Adrenal gland (tissue), 9 donors: ENCODE measurements at regions not wholly inside any gene's neighbourhood (a gene's known extent, or its start where the extent isn't known, plus 50 kb on each side); places are given as distances from the start of the nearest gene placed in this dataset.

Experiments
- DNase-seq, 7 donors: peaks; one replicate each; pipeline ENCODE4 v3.0.0-alpha.2; 2019 to 2020
- H3K27ac ChIP-seq, 5 donors: fragments of 200-600 bp; sonication (generic) in 4 of 5; 1 replicate in 3 of 5; 2 replicates in 2 of 5; pipeline versions ENCODE4 v1.5.1 to v1.8.0; 2016 to 2020; ENCODE audit warnings: mild to moderate bottlenecking in 1 of 5
- H3K27me3 ChIP-seq: fragments of 200-600 bp; 2 replicates; pipeline ENCODE4 v1.8.0; 2021
- H3K36me3 ChIP-seq, 2 donors: fragments of 200-600 bp; replicated peaks in 1 of 2; 1 replicate in 1 of 2; 2 replicates in 1 of 2; pipeline versions ENCODE4 v1.5.1 to v1.8.0; 2018 to 2022
- H3K4me1 ChIP-seq, 2 donors: fragments of 200-600 bp; replicated peaks in 1 of 2; 1 replicate in 1 of 2; 2 replicates in 1 of 2; pipeline versions ENCODE4 v1.5.1 to v1.8.0; 2018 to 2021
- H3K4me3 ChIP-seq, 4 donors: fragments of 200-600 bp; sonication (generic) in 3 of 4; one replicate each; pipeline ENCODE4 v1.5.1; 2016 to 2018
- H3K9me3 ChIP-seq, 3 donors: fragments of 200-600 bp; sonication (generic) in 1 of 3; replicated peaks in 1 of 3; 1 replicate in 2 of 3; 2 replicates in 1 of 3; pipeline versions ENCODE4 v1.5.1 to v1.8.0; 2016 to 2021
- CTCF ChIP-seq, 6 experiments: fragments of 450-650 bp in 4 of 6; fragments of 200-600 bp in 2 of 6; sonication (generic) in 1 of 6; IDR thresholded peaks; 1 replicate in 5 of 6; 2 replicates in 1 of 6; pipeline versions ENCODE4 v1.5.1 to v1.8.0; 2016 to 2021; ENCODE audit warnings: antibody characterized with exemption in 6 of 6, mild to moderate bottlenecking in 2 of 6, moderate library complexity in 1 of 6
- POLR2A ChIP-seq, 2 donors: fragments of 450-650 bp; IDR thresholded peaks; one replicate each; pipeline ENCODE4 v1.6.1; 2017; ENCODE audit warnings: antibody characterized with exemption in 2 of 2, mild to moderate bottlenecking in 2 of 2, moderate library complexity in 1 of 2
- WGBS, 4 donors: extraction: QIAGEN DNeasy Blood & Tissue Kit in 2 of 4; methylation state at CpG; one replicate each; pipeline versions ENCODE4 v1.1.5 to v1.1.7; 2013 to 2017; 5-methylcytosine and 5-hydroxymethylcytosine counted together
- intact Hi-C, 2 donors: fragments of 100-400 bp; cut with DNase I; formaldehyde crosslinking; loops; one replicate each; pipeline versions ENCODE4 v1.14.1 to v1.15.0; 2022 to 2023
- donor health status: healthy with polysubstance abuse.
- donor health status: Bipolar disorder and iron deficiency.
- donor health status: DM: yes; HTN: yes; CAD: no.
- donor health status: DM: no; HTN: no; CAD: no.
- donor health status: DM: no; HTN: no; CAD: no.

- Histone ChIP-seq H3K27me3 (no peaks in the 10 kb centered on the region), H3K36me3 (no peaks in the 10 kb centered on the region), H3K4me3 (no peak overlapping the region), H3K27ac (no peak overlapping the region), H3K4me1 (no peaks in the 10 kb centered on the region), H3K9me3 (peaks cover 0 to 4% (median 0%) of the 10 kb centered on the region in 3 donors)
- intact Hi-C loops: no loop called here
- DNase-seq: no peak
- 47 to 62% (median 57%) methylated on average over 3 of the region's 3 CpGs for WGBS, 4 donors
- no peak for TF ChIP-seq POLR2A (IDR thresholded peaks at IDR 0.05)
- TF ChIP-seq CTCF (IDR thresholded peaks at IDR 0.05): no peak
Observed at GRCh38 chr4:157447195-157447594, 226.7 kb downstream of the GRIA2 start.

- no peak for TF ChIP-seq POLR2A (IDR thresholded peaks at IDR 0.05)
- TF ChIP-seq CTCF (IDR thresholded peaks at IDR 0.05): no peak
- intact Hi-C loops: no loop called here
- Histone ChIP-seq H3K9me3 (peaks cover 0 to 4% (median 0%) of the 10 kb centered on the region in 3 donors), H3K36me3 (no peaks in the 10 kb centered on the region), H3K4me3 (no peak overlapping the region), H3K27me3 (no peaks in the 10 kb centered on the region), H3K4me1 (no peaks in the 10 kb centered on the region), H3K27ac (no peak overlapping the region)
- no peak for DNase-seq
- 92 to 97% (median 93%) methylated on average over 8 to 9 of the region's 9 CpGs; no CpG with 5 or more reads in 1 of the 4 donors for WGBS, 4 donors
Observed at GRCh38 chr4:157444014-157444413, 223.5 kb downstream of the GRIA2 start.

GRCh38 chr4:157443537-157443936, 223.0 kb downstream of the GRIA2 start:
- Histone ChIP-seq H3K27me3 (no peaks in the 10 kb centered on the region), H3K36me3 (no peaks in the 10 kb centered on the region), H3K4me1 (no peaks in the 10 kb centered on the region), H3K4me3 (no peak overlapping the region), H3K9me3 (peaks cover 0 to 4% (median 0%) of the 10 kb centered on the region in 3 donors), H3K27ac (no peak overlapping the region)
- no peak for DNase-seq
- intact Hi-C loops: no loop called here
- WGBS, 4 donors: 74 to 100% (median 83%) methylated on average over 3 to 5 of the region's 5 CpGs
- TF ChIP-seq POLR2A (IDR thresholded peaks at IDR 0.05) (no peak), CTCF (IDR thresholded peaks at IDR 0.05) (no peak)

- WGBS, 4 donors: 76 to 88% (median 79%) methylated on average over 4 of the region's 4 CpGs
- DNase-seq: no peak
- TF ChIP-seq POLR2A (IDR thresholded peaks at IDR 0.05): no peak
- no peak for TF ChIP-seq CTCF (IDR thresholded peaks at IDR 0.05)
- H3K27ac ChIP-seq: no peak overlapping the region
- intact Hi-C loops: no loop called here
- H3K9me3 ChIP-seq: peaks cover 0 to 4% (median 0%) of the 10 kb centered on the region in 3 donors
- H3K27me3 ChIP-seq: no peaks in the 10 kb centered on the region
- no peak overlapping the region for H3K4me3 ChIP-seq
- H3K4me1 ChIP-seq: no peaks in the 10 kb centered on the region
- H3K36me3 ChIP-seq: no peaks in the 10 kb centered on the region
Observed at GRCh38 chr4:157425897-157426296, 205.4 kb downstream of the GRIA2 start.
